ENCODE measurements at regions not wholly inside any gene's neighbourhood (a gene's known extent, or its start where the extent isn't known, plus 50 kb on each side); places are given as distances from the start of the nearest gene placed in this dataset.

DNA sequence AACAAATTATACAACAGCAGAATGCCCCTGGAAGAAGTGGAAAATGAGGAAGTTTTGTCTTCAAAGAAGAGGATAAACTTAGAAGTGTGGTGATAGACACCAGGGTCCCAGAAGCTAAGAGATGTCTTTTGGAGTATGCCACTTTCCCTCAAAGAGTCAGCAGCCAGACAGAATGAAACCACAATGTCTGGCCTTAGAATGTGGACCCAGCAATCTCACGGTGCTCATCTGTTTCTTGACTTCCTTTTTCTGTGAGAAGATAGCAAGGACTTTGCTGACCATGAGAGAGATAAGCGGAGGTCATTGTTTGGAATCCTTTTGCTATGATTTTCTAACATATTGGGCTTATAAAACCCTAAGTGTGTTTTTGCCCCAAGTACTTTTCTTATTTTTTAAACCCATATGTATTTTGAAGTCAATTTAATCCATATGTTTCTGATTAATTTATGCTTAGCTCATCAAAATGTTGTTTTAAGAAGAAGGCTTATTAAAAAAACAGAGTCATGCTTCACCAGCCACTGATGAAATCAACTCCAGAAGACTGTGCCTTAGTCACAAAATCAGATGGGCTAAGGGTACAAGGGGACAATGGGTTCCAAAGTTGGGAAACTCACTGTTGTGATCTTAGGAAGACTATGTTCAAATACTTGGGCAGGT, 451.2 kb upstream of the JAG1 start:
- H3K4me1 Mint-ChIP-seq: no peaks in the 10 kb centered on the region
- H3K36me3 Mint-ChIP-seq (ENCODE audit: low read depth): no peaks in the 10 kb centered on the region
- H3K9me3 Mint-ChIP-seq: peaks cover 6% of the 10 kb centered on the region
- no peaks in the 10 kb centered on the region for H3K27me3 Mint-ChIP-seq (ENCODE audit: low read depth)
- no peak for DNase-seq (ENCODE audit: low read depth, low spot score)
- no peak for TF ChIP-seq CTCF (conservative IDR thresholded peaks at IDR 0.05)
- no peak overlapping the region for H3K4me3 Mint-ChIP-seq
- no peak overlapping the region for H3K27ac Mint-ChIP-seq (ENCODE audit: unreplicated experiment)

GRCh38 chr20:11128220-11128718, 454.5 kb upstream of the JAG1 start:
- Mint-ChIP-seq H3K27me3 (ENCODE audit: low read depth) (no peaks in the 10 kb centered on the region), H3K36me3 (ENCODE audit: low read depth) (no peaks in the 10 kb centered on the region)
- DNase-seq (ENCODE audit: low read depth, low spot score): no peak

DNA sequence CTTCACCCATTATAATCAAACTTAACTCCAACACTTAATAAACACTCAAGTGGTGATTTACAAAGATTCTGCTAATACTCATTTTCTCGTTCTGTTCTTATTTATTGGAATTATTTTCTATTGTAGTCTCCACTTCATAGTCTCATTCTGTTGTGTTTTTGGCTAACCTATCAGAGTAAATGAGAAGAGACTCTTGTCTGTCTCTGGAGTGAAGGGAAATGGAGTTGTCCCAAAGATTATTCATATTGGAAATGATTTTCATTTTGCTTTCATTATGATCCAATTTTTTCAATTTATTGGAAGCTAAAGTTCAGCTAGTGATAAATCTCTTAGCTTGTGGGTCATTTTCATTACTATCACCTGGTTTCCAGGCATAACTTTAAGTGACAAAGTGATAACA, 454.9 kb upstream of the JAG1 start:
- DNase-seq (ENCODE audit: low read depth, low spot score): no peak
- H3K4me1 Mint-ChIP-seq: peaks cover 4% of the 10 kb centered on the region
- no peak overlapping the region for H3K4me3 Mint-ChIP-seq
- no peaks in the 10 kb centered on the region for H3K27me3 Mint-ChIP-seq (ENCODE audit: low read depth)
- H3K9me3 Mint-ChIP-seq: peaks cover 8% of the 10 kb centered on the region
- H3K36me3 Mint-ChIP-seq (ENCODE audit: low read depth): no peaks in the 10 kb centered on the region
- H3K27ac Mint-ChIP-seq (ENCODE audit: unreplicated experiment): no peak overlapping the region
- no peak for TF ChIP-seq CTCF (conservative IDR thresholded peaks at IDR 0.05)

More at GRCh38 chr20:11128220-11128718, 454.5 kb upstream of the JAG1 start:
- Mint-ChIP-seq H3K27ac (ENCODE audit: unreplicated experiment) (no peak overlapping the region), H3K9me3 (peaks cover 10% of the 10 kb centered on the region), H3K4me3 (no peak overlapping the region), H3K4me1 (peaks cover 4% of the 10 kb centered on the region)
- no peak for TF ChIP-seq CTCF (conservative IDR thresholded peaks at IDR 0.05)

GRCh38 chr20:11130554-11131166, 456.9 kb upstream of the JAG1 start:
- no peaks in the 10 kb centered on the region for H3K36me3 Mint-ChIP-seq (ENCODE audit: low read depth)
- no peak for TF ChIP-seq CTCF (conservative IDR thresholded peaks at IDR 0.05)

DNA sequence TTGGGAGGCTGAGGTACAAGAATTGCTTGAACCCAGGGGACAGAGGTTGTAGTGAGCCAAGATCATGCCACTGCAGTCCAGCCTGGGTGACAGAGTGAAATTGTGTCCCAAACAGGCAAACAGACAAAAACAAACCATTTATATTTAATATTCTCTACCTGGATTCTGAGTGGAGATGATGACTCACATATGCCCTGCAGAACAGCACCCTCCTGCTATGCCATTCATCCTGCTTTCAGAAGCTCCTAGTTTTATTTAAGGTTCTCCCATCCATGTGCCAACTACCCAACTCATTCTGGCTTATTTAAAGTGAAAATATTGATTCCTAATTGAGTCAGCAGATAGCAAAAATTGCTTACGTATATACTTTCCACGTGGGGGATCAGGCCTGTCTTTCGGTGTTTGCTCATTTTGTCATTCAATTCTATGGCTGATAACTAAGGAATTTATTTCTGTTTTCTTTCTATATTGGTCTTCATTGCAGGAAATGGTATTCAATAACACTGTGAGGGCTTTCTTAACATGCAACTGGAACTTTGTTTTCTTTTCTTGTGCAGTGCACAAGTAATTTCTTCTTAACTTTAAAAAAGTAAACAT, 459.1 kb upstream of the JAG1 start:
- peaks cover 4% of the 10 kb centered on the region for H3K4me1 Mint-ChIP-seq

More at GRCh38 chr20:11130554-11131166, 456.9 kb upstream of the JAG1 start:
- Mint-ChIP-seq H3K4me3 (no peak overlapping the region), H3K4me1 (peaks cover 4% of the 10 kb centered on the region), H3K9me3 (peaks cover 8% of the 10 kb centered on the region), H3K27ac (ENCODE audit: unreplicated experiment) (no peak overlapping the region), H3K27me3 (ENCODE audit: low read depth) (no peaks in the 10 kb centered on the region)
- DNase-seq (ENCODE audit: low read depth, low spot score): no peak

More for the DNA sequence above, 459.1 kb upstream of the JAG1 start:
- H3K36me3 Mint-ChIP-seq (ENCODE audit: low read depth): no peaks in the 10 kb centered on the region
- DNase-seq (ENCODE audit: low read depth, low spot score): no peak
- H3K27me3 Mint-ChIP-seq (ENCODE audit: low read depth): no peaks in the 10 kb centered on the region
- no peak overlapping the region for H3K27ac Mint-ChIP-seq (ENCODE audit: unreplicated experiment)
- no peak for TF ChIP-seq CTCF (conservative IDR thresholded peaks at IDR 0.05)
- no peak overlapping the region for H3K4me3 Mint-ChIP-seq
- peaks cover 8% of the 10 kb centered on the region for H3K9me3 Mint-ChIP-seq

Measured in neural crest cell (in vitro differentiated cells).